Liver (tissue), 3 donors: ENCODE measurements at regions not wholly inside any gene's neighbourhood (a gene's known extent, or its start where the extent isn't known, plus 50 kb on each side); places are given as distances from the start of the nearest gene placed in this dataset.

Experiments
- EGR1 ChIP-seq, 2 donors: IDR thresholded peaks; 2 replicates each; pipeline ENCODE4 v1.6.1; 2016 to 2018; ENCODE audit warnings: antibody characterized with exemption in 2 of 2, low read depth in 2 of 2
- FOXA1 ChIP-seq: IDR thresholded peaks from 2 replicates; pipeline ENCODE4 v1.6.1; 2016; ENCODE audit warnings: antibody characterized with exemption
- JUND ChIP-seq, 2 donors: IDR thresholded peaks; 2 replicates each; pipeline ENCODE4 v1.6.1; 2016; ENCODE audit warnings: antibody characterized with exemption in 2 of 2
- RAD21 ChIP-seq, 2 donors: IDR thresholded peaks; 2 replicates each; pipeline ENCODE4 v1.6.1; 2016; ENCODE audit warnings: antibody characterized with exemption in 2 of 2, mild to moderate bottlenecking in 2 of 2
- REST ChIP-seq: IDR thresholded peaks from 2 replicates; pipeline ENCODE4 v1.6.1; 2016; ENCODE audit warnings: antibody characterized with exemption, mild to moderate bottlenecking
- RXRA ChIP-seq, 2 donors: IDR thresholded peaks; 2 replicates each; pipeline ENCODE4 v1.6.1; 2017 to 2018; ENCODE audit warnings: antibody characterized with exemption in 2 of 2, mild to moderate bottlenecking in 1 of 2
- SP1 ChIP-seq: IDR thresholded peaks from 2 replicates; pipeline ENCODE4 v1.6.1; 2018; ENCODE audit warnings: antibody characterized with exemption, mild to moderate bottlenecking
- YY1 ChIP-seq: IDR thresholded peaks from 2 replicates; pipeline ENCODE4 v1.6.1; 2016; ENCODE audit warnings: antibody characterized with exemption, mild to moderate bottlenecking
- TF ChIP-seq, protein P1 (sequence below): fragments of 150-350 bp; IDR thresholded peaks from 2 replicates; pipeline ENCODE4 v1.5.1; 2017; ENCODE audit warnings: improper control_type of control experiment, low read depth, low read length; ENCODE audit not compliant: missing input control
- TF ChIP-seq, protein P2 (sequence below): IDR thresholded peaks from 2 replicates; pipeline ENCODE4 v1.6.1; 2016; ENCODE audit warnings: antibody characterized with exemption
- TF ChIP-seq, protein P3 (sequence below): IDR thresholded peaks from 2 replicates; pipeline ENCODE4 v1.6.1; 2016; ENCODE audit warnings: antibody characterized with exemption
- TF ChIP-seq, protein P4 (sequence below): IDR thresholded peaks from 2 replicates; pipeline ENCODE4 v1.6.1; 2016; ENCODE audit warnings: antibody characterized with exemption
- donor health status: healthy.
- donor health status: healthy.

- TF ChIP-seq, protein P1, sequence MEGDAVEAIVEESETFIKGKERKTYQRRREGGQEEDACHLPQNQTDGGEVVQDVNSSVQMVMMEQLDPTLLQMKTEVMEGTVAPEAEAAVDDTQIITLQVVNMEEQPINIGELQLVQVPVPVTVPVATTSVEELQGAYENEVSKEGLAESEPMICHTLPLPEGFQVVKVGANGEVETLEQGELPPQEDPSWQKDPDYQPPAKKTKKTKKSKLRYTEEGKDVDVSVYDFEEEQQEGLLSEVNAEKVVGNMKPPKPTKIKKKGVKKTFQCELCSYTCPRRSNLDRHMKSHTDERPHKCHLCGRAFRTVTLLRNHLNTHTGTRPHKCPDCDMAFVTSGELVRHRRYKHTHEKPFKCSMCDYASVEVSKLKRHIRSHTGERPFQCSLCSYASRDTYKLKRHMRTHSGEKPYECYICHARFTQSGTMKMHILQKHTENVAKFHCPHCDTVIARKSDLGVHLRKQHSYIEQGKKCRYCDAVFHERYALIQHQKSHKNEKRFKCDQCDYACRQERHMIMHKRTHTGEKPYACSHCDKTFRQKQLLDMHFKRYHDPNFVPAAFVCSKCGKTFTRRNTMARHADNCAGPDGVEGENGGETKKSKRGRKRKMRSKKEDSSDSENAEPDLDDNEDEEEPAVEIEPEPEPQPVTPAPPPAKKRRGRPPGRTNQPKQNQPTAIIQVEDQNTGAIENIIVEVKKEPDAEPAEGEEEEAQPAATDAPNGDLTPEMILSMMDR = no peak
- TF ChIP-seq FOXA1 = no peak
- TF ChIP-seq, protein P2, sequence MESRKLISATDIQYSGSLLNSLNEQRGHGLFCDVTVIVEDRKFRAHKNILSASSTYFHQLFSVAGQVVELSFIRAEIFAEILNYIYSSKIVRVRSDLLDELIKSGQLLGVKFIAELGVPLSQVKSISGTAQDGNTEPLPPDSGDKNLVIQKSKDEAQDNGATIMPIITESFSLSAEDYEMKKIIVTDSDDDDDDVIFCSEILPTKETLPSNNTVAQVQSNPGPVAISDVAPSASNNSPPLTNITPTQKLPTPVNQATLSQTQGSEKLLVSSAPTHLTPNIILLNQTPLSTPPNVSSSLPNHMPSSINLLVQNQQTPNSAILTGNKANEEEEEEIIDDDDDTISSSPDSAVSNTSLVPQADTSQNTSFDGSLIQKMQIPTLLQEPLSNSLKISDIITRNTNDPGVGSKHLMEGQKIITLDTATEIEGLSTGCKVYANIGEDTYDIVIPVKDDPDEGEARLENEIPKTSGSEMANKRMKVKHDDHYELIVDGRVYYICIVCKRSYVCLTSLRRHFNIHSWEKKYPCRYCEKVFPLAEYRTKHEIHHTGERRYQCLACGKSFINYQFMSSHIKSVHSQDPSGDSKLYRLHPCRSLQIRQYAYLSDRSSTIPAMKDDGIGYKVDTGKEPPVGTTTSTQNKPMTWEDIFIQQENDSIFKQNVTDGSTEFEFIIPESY = no peak
- no peak for TF ChIP-seq JUND (IDR thresholded peaks at IDR 0.05)
- TF ChIP-seq EGR1 (IDR thresholded peaks at IDR 0.05; ENCODE audit: low read depth in 2 of 2) = no peak
- TF ChIP-seq, protein P3, sequence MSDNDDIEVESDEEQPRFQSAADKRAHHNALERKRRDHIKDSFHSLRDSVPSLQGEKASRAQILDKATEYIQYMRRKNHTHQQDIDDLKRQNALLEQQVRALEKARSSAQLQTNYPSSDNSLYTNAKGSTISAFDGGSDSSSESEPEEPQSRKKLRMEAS = no peak
- TF ChIP-seq, protein P4, sequence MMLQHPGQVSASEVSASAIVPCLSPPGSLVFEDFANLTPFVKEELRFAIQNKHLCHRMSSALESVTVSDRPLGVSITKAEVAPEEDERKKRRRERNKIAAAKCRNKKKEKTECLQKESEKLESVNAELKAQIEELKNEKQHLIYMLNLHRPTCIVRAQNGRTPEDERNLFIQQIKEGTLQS = no peak
- no peak for TF ChIP-seq REST
- no peak for TF ChIP-seq SP1
- no peak for TF ChIP-seq YY1
- no peak for TF ChIP-seq RXRA (IDR thresholded peaks at IDR 0.05)
- no peak for TF ChIP-seq RAD21 (IDR thresholded peaks at IDR 0.05)
Measured at GRCh38 chr11:23919455-23919854, 577.4 kb upstream of the LUZP2 start.
